ENCODE measurements at regions not wholly inside any gene's neighbourhood (a gene's known extent, or its start where the extent isn't known, plus 50 kb on each side); places are given as distances from the start of the nearest gene placed in this dataset.

- DNase-seq = no peak
These were observed 564.5 kb downstream of the ZNF674 start for GRCh38 chrX:45980726-45981125.

- DNase-seq = no peak
These were observed 569.6 kb downstream of the ZNF674 start for GRCh38 chrX:45975633-45976032.

GRCh38 chrX:45972636-45973035 lies 572.6 kb downstream of the ZNF674 start:
- no peak for DNase-seq

GRCh38 chrX:45959567-45959966 lies 585.7 kb downstream of the ZNF674 start:
- DNase-seq = no peak

- DNase-seq = no peak
These were observed 588.9 kb downstream of the ZNF674 start for GRCh38 chrX:45956191-45956870.

- no peak for DNase-seq
These were observed 589.6 kb downstream of the ZNF674 start for GRCh38 chrX:45955661-45956060.

- DNase-seq = no peak
These were observed 591.2 kb downstream of the ZNF674 start for GRCh38 chrX:45954026-45954425.

GRCh38 chrX:45952030-45952429 lies 593.2 kb downstream of the ZNF674 start:
- no peak for DNase-seq

- DNase-seq = no peak
These were observed 609.8 kb downstream of the ZNF674 start for GRCh38 chrX:45935408-45935807.

- DNase-seq = no peak
These were observed 632.9 kb downstream of the ZNF674 start for GRCh38 chrX:45912316-45912715.

- DNase-seq = no peak
These were observed 637.4 kb downstream of the ZNF674 start for GRCh38 chrX:45907786-45908185.

- DNase-seq = no peak
These were observed 641.4 kb downstream of the ZNF674 start for GRCh38 chrX:45903781-45904201.

- no peak for DNase-seq
These were observed 644.2 kb downstream of the ZNF674 start for GRCh38 chrX:45900766-45901615.

GRCh38 chrX:45894864-45895645 lies 650.2 kb downstream of the ZNF674 start:
- DNase-seq = no peak

GRCh38 chrX:45889471-45889870 lies 655.8 kb downstream of the ZNF674 start:
- no peak for DNase-seq

- DNase-seq = no peak
These were observed 656.7 kb downstream of the ZNF674 start for GRCh38 chrX:45888518-45888917.

- no peak for DNase-seq
These were observed 659.3 kb downstream of the ZNF674 start for GRCh38 chrX:45885931-45886330.

- DNase-seq = no peak
These were observed 665.7 kb downstream of the ZNF674 start for GRCh38 chrX:45879512-45879911.

- DNase-seq = no peak
These were observed 669.0 kb downstream of the ZNF674 start for GRCh38 chrX:45876206-45876605.

GRCh38 chrX:45873781-45874180 lies 671.4 kb downstream of the ZNF674 start:
- no peak for DNase-seq

GRCh38 chrX:45872480-45872879 lies 671.8 kb upstream of the DIPK2B start:
- no peak for DNase-seq

GRCh38 chrX:45868425-45868824 lies 667.7 kb upstream of the DIPK2B start:
- no peak for DNase-seq

- no peak for DNase-seq
These were observed 662.1 kb upstream of the DIPK2B start for GRCh38 chrX:45862801-45863200.

- no peak for DNase-seq
These were observed 659.8 kb upstream of the DIPK2B start for GRCh38 chrX:45860450-45860849.

Data from NCI-H2171 (cell line).